HEK293T (cell line): ENCODE measurements at regions not wholly inside any gene's neighbourhood (a gene's known extent, or its start where the extent isn't known, plus 50 kb on each side); places are given as distances from the start of the nearest gene placed in this dataset.

Experiments used
- CTCF ChIA-PET: fragments of 350-600 bp; formaldehyde crosslinking; extraction: SDS; loops from one replicate; lab custom pipeline; 2021; ENCODE audit warnings: antibody characterized with exemption, inconsistent platforms; lab: Yijun Ruan, JAX
- POLR2A ChIA-PET: fragments of 350-600 bp; formaldehyde crosslinking; extraction: SDS; loops from one replicate; lab custom pipeline; 2020; ENCODE audit warnings: antibody characterized with exemption, inconsistent platforms; lab: Yijun Ruan, JAX
- DNase-seq: peaks from one replicate; pipeline ENCODE4 v3.0.0; 2012; ENCODE audit warnings: mixed read lengths; ENCODE audit errors: extremely low spot score
- ARNT ChIP-seq: fragments of 450-650 bp; IDR thresholded peaks from 2 replicates; pipeline ENCODE4 v1.6.1; 2017; ENCODE audit warnings: mild to moderate bottlenecking
- BHLHE40 ChIP-seq: fragments of 450-650 bp; IDR thresholded peaks from 2 replicates; pipeline ENCODE4 v1.6.1; 2016; ENCODE audit warnings: mild to moderate bottlenecking, moderate library complexity, borderline replicate concordance
- CTBP1 ChIP-seq: fragments of 450-650 bp; IDR thresholded peaks from 2 replicates; pipeline ENCODE4 v1.6.1; 2016; ENCODE audit warnings: borderline replicate concordance
- ELF4 ChIP-seq: fragments of 450-650 bp; IDR thresholded peaks from 2 replicates; pipeline ENCODE4 v1.6.1; 2017; ENCODE audit warnings: antibody characterized with exemption
- FOXA1 ChIP-seq: fragments of 450-650 bp; IDR thresholded peaks from 2 replicates; pipeline ENCODE4 v1.6.1; 2016; ENCODE audit warnings: mild to moderate bottlenecking
- FOXK2 ChIP-seq: fragments of 450-650 bp; IDR thresholded peaks from 2 replicates; pipeline ENCODE4 v1.6.1; 2016; ENCODE audit warnings: mild to moderate bottlenecking
- FOXM1 ChIP-seq: fragments of 450-650 bp; IDR thresholded peaks from 2 replicates; pipeline ENCODE4 v1.6.1; 2017; ENCODE audit warnings: mild to moderate bottlenecking, borderline replicate concordance
- HDGF ChIP-seq: fragments of 450-650 bp; IDR thresholded peaks from 2 replicates; pipeline ENCODE4 v1.6.1; 2017; ENCODE audit warnings: antibody characterized with exemption, borderline replicate concordance
- L3MBTL2 ChIP-seq: fragments of 450-650 bp; conservative IDR thresholded peaks from 2 replicates; pipeline ENCODE4 v1.6.1; 2016; ENCODE audit warnings: mild to moderate bottlenecking
- LEF1 ChIP-seq: fragments of 450-650 bp; IDR thresholded peaks from 2 replicates; pipeline ENCODE4 v1.6.1; 2017; ENCODE audit warnings: mild to moderate bottlenecking, borderline replicate concordance
- NFRKB ChIP-seq: fragments of 450-650 bp; IDR thresholded peaks from 2 replicates; pipeline ENCODE4 v1.6.1; 2016; ENCODE audit warnings: mild to moderate bottlenecking, moderate library complexity
- PKNOX1 ChIP-seq: fragments of 450-650 bp; IDR thresholded peaks from 2 replicates; pipeline ENCODE4 v1.6.1; 2016
- SP1 ChIP-seq: fragments of 450-650 bp; IDR thresholded peaks from 2 replicates; pipeline ENCODE4 v1.6.1; 2017
- SUZ12 ChIP-seq: fragments of 450-650 bp; IDR thresholded peaks from 2 replicates; pipeline ENCODE4 v1.6.1; 2016; ENCODE audit warnings: mild to moderate bottlenecking
- TARDBP ChIP-seq: fragments of 450-650 bp; IDR thresholded peaks from 2 replicates; pipeline ENCODE4 v1.6.1; 2016
- ZNF384 ChIP-seq: fragments of 450-650 bp; IDR thresholded peaks from 2 replicates; pipeline ENCODE4 v1.6.1; 2016

GRCh38 chr7:10802526-10802925 is 171.1 kb upstream of the PHF14 start:
- ChIA-PET CTCF (no interaction called here), POLR2A (no interaction called here)
- DNase-seq = no peak
- TF ChIP-seq PKNOX1 = no peak
- TF ChIP-seq L3MBTL2 = no peak
- no peak for TF ChIP-seq CTBP1
- no peak for TF ChIP-seq NFRKB
- TF ChIP-seq FOXA1 = no peak
- no peak for TF ChIP-seq FOXM1
- no peak for TF ChIP-seq ELF4
- TF ChIP-seq FOXK2 = no peak
- no peak for TF ChIP-seq ZNF384
- TF ChIP-seq SUZ12 = no peak
- TF ChIP-seq HDGF = no peak
- TF ChIP-seq ARNT = no peak
- TF ChIP-seq LEF1 = no peak
- TF ChIP-seq TARDBP = no peak
- no peak for TF ChIP-seq SP1
- TF ChIP-seq BHLHE40 = no peak

GRCh38 chr7:10803720-10804119 is 170.0 kb upstream of the PHF14 start:
- POLR2A ChIA-PET = no interaction called here
- no peak for DNase-seq

GRCh38 chr7:10804770-10805169 is 168.9 kb upstream of the PHF14 start:
- TF ChIP-seq NFRKB = no peak
- no peak for TF ChIP-seq ZNF384
- TF ChIP-seq FOXA1 = no peak
- no peak for TF ChIP-seq PKNOX1
- TF ChIP-seq L3MBTL2 = no peak
- TF ChIP-seq CTBP1 = no peak
- TF ChIP-seq HDGF = no peak
- no peak for TF ChIP-seq LEF1
- CTCF ChIA-PET = no interaction called here
- POLR2A ChIA-PET = no interaction called here
- DNase-seq = no peak

More at GRCh38 chr7:10803720-10804119, 170.0 kb upstream of the PHF14 start:
- CTCF ChIA-PET = no interaction called here
- TF ChIP-seq ZNF384 (no peak), LEF1 (no peak), BHLHE40 (no peak), ARNT (no peak), ELF4 (no peak), SUZ12 (no peak)

- TF ChIP-seq BHLHE40 = no peak
- TF ChIP-seq FOXA1 = no peak
- TF ChIP-seq ZNF384 = no peak
- no peak for TF ChIP-seq NFRKB
- TF ChIP-seq CTBP1 = no peak
- TF ChIP-seq SUZ12 = no peak
- no peak for TF ChIP-seq LEF1
- no peak for TF ChIP-seq HDGF
- no peak for TF ChIP-seq PKNOX1
- CTCF ChIA-PET = no interaction called here
- POLR2A ChIA-PET = no interaction called here
- no peak for DNase-seq
Observed at GRCh38 chr7:10815546-10815945, 158.1 kb upstream of the PHF14 start.

GRCh38 chr7:10821156-10821555 is 152.5 kb upstream of the PHF14 start:
- ChIA-PET CTCF (no interaction called here), POLR2A (no interaction called here)
- DNase-seq = no peak
- TF ChIP-seq NFRKB (no peak), FOXK2 (no peak), LEF1 (no peak), PKNOX1 (no peak), SUZ12 (no peak), ZNF384 (no peak), ELF4 (no peak), SP1 (no peak), TARDBP (no peak), FOXM1 (no peak)

- POLR2A ChIA-PET = no interaction called here
- no peak for DNase-seq
Observed at GRCh38 chr7:10824154-10824553, 149.5 kb upstream of the PHF14 start.

More at GRCh38 chr7:10824154-10824553, 149.5 kb upstream of the PHF14 start:
- CTCF ChIA-PET = no interaction called here
- TF ChIP-seq FOXA1 = no peak
- no peak for TF ChIP-seq LEF1
- TF ChIP-seq BHLHE40 = no peak
- no peak for TF ChIP-seq CTBP1
